AG20443 (cell line): ENCODE measurements at regions not wholly inside any gene's neighbourhood (a gene's known extent, or its start where the extent isn't known, plus 50 kb on each side); places are given as distances from the start of the nearest gene placed in this dataset.

Source experiments
- DNase-seq: peaks from one replicate; pipeline ENCODE4 v3.0.0; 2012; ENCODE audit warnings: low spot score, mixed read lengths

DNA sequence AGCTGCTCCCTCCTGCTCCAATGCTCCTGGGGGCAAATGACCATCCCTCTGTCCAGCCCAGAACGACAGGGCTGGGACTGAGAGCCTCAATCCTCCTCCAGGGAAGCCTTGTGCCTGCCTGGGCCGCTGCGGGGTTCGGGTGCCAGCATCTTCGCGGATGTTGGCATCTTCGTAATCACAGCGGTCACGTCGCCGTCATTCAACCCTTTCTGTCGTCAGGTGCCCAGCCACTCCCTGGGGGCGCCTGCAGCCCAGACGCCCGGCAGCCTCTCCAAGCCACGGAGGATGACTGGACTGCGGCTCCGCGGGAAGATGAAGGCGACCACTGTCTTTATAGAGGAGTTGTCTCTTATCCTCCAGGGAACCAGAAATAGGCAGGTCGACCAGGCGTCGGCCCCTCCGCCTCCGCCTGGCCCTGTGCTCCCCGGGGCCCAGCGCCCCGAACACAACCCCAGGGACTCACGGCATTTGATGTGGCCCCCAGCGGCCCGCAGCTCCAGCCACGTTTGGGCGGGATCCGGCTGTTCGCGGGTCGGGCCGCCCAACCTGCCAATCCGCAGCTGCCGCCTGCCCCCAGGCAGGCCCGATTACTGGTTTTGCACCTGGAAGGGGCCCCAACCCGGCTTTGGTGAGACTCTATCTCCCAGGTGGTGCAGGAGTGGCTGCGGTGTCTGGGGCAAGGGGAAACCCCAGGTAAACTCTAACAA lies 113.9 kb downstream of the THNSL2 start:
- no peak for DNase-seq

DNA sequence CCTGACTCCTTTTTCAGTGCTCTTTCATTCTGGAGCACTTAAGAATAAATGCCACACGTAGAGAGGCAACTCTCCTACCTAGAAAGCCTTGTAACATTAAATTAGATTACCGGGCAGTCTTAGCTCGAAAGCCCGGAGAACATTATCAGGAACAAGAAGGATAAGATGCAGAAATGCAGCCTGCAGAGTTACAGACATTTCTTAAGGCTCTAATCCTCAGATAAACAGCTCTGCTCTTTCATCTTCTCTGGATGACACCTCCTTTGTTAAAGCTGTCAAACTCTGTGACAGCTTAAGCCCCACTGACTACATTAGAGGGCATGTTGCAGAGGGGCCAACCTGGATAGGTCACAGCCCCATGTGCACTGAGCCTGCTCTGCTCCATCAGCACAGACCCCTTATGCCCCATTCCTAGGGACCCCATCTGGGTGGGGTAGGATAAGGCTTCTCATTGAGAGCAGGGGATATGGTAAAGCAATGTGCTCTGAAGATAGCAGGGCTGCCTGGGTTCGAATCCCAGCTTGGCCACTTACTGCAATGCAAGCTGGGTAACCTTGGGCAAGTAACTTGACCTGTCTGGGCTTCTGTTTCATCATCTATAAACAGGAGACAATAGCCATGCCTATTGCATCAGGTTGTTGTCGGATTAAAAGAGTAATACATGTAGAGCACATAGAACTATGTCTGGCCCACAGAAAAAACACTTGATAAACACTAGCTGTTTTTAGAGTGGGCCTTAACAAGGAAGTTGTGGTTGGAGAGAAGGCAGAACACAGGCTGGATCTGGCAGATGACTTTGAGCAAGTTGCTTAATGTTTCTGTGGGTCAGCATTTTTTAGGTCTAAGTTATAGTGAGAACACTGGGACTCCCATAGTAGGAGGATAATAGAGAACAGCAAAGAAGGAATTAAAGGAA lies 111.4 kb downstream of the THNSL2 start:
- no peak for DNase-seq

DNA sequence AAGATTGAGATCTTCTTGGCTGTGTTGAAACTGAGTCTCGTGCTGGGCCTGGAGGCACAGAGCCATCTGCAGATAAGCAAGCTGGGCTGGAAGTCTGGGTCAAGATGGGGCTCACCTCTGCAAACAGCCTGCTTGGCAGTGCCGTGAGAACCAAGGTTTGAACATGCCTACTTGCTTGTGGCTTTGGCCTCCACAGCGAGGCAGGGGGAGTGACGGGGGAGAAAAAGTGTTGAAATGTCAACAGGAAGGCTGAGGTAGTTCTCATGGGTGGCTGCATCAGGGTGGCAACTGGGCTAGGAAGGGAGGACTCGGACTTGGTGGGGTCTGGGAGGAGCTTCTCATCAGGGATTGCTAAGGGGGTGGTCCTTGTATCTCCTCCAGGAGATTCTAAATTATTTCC lies 99.7 kb downstream of the THNSL2 start:
- DNase-seq, result no peak

DNA sequence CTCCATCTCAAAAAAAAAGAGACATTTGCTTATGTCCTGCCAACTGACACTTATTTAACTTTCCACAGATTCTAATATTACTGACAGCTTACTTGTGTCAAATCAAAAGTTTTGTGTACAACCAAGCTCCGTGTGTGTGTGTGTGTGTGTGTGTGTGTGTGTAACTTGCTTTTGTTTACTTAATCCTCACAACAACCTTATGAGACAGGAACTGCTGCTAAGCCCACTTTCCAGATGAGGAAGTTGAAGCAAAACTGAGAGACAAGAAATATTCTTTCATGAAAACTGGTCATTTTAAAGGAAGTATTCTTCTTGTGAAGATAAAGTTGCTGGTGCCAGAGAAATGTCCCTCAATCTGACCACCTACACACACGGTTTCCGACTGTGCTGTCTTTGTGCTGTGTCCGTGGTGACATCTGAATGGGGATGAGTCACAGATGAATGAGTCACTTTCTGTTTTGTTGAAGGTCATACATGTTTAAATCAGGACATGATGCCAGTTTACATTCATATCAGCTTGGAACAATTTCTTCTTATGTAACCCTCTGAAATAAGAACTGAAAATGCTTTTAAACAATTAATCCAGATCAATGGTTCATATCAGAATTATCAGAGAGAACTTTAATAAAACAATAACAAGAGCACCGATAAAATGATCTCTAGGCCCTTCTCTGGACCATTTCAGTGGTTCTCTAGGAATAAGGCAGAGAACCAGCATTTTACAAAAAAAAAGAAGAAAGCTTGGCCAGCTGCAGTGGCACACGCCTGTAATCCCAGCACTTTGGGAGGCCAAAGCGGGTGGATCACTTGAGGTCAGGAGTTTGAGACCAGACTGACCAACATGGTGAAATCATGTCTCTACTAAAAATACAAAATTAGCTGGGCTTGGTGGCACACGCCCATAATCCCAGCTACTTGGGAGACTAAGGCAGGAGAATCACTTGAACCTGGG lies 95.5 kb downstream of the THNSL2 start:
- DNase-seq, result peak; percentile 28

DNA sequence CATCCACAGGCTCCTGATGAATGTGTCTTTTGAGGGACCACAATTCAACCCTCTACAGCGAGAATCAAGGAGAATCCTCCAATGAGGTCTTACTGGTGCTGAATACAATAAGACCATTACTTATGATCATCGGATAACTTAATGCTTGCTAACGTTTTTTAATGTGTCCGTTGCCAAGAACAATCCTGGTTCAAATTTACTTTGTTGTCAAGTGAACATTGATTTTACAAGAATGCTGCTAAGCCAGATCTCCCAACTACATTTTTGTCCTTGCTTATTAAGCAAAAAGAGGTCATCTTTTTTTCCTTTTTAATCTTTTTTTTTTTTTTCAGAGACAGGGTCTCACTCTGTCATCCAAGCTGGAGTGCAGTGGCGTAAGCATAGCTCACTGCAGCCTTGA lies 93.7 kb downstream of the THNSL2 start:
- no peak for DNase-seq

DNA sequence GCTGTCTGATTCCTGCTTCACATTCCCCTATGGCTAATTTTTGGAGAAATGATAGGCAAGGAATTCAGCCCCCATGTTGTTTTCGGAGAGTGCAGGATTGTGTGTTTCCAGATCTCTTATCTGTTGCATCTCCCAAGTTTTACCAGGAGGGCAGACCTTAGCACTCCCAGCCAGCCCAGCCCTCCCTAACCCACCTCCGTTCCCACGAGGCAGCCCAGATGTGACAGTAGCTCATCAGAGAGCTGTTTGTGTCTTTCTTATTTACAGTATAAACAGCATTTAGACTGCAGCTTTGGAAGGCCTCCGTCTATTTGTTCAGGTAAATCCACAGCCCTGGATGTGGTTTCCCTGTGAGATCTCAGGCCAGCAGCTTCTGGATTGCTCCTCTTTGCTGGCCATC lies 91.6 kb downstream of the THNSL2 start:
- DNase-seq, result no peak

DNA sequence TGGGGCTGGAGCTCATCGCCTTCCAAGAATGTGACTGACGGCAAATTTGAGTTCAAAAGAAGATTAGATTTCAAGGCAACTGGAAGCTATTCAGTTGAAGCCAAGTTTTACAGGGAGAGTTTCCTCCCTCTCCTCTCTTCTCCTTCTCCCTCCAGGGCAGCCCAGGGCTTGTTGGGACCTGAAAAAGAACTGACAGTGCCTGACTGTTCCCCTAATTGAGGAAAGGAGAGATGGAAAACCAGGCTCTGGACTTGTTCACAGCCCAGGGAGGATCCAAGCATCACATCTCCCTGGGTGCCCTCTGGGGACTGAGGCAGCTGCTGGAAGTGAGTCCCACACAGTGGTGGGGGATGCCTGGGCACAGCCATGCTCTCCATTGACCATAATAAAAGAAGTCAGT lies 88.1 kb downstream of the THNSL2 start:
- DNase-seq, result no peak

DNA sequence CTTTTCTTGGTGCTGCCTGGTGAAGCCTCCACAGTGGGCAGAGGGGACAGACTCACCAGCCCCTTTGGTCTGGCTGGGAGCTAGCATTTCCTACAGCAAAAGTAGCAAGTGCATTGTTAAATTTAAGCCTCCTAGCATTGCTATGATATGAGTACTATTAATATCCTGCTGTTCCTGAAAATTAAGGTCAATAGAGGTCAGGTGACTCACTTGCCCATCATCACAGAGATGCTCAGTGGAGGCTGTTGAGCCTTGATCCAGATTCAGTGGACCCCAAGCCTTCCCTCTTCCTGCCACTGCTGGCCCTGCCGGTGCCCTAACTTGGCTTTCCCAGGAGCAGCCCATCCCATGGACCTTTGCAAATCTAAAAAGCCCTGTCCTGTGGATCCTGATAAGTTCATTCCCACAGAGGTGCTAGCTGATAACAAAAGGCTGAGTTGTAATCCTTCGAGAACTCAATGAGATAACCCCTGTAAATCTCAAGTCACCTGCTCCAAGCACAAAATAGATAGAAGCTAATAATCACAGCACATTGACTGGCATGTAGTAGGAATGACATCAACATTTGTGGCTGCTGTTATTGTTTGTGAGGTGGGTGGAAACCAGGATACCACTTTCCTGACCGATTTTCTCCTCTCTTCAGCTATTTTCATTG lies 84.4 kb downstream of the THNSL2 start:
- DNase-seq, result no peak

DNA sequence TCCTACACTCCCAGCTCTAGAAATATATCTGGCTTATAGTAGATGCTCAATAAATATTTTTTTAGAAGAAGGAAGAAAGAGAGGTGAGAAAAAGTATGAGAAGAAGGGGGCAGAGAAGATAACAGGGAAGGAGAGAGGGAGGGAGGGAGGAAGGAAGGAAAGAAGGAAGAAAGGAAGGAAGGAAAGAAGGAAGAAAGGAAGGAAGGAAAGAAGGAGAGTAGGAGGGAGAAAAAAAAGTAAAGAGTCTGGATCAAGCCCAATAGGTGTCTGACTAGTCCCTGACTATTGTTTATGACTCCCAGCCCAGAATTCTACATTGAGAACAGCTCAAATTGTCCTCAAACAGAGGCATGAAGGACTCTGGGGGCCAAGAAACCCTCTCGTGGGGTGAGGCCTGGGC lies 83.9 kb downstream of the THNSL2 start:
- no peak for DNase-seq

DNA sequence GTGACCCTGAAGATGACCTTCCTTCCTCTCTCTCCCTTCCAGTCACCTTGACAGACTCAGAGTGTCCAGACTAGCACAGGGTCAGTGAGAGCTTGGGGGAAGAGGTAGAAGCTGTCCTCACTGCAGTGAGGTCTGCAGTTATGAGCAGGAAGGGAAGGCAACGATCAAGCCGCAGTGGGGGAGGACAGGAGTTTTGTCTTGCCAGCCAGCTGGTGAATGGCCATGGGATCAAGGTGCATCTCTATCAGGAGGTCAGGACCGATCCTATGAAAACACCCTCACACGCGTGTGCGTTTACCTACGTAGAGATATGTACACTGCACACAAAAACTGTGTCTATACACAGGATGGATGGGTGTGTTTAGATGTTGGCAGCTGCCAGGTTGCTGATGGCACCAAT lies 83.2 kb downstream of the THNSL2 start:
- no peak for DNase-seq

DNA sequence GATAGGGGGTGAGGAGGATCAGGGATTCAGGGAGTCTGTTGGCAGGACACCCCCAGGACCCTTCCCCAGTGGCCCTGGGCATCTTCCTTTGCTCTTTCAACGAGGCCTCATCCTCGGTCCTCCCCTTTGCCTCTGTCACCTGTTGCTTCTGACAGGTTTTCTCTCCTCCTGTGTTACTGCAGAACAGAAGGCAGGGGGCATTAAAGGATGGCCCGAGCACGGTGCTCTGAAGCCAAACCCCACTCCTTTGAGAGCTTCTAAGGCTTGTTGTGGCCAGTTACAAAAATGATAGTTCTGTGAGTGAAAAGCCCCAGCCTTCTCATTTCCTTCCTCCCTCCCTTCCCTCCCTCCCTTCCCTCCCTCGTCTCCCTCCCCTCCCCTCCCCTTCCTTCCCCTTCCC lies 82.5 kb downstream of the THNSL2 start:
- DNase-seq, result no peak

DNA sequence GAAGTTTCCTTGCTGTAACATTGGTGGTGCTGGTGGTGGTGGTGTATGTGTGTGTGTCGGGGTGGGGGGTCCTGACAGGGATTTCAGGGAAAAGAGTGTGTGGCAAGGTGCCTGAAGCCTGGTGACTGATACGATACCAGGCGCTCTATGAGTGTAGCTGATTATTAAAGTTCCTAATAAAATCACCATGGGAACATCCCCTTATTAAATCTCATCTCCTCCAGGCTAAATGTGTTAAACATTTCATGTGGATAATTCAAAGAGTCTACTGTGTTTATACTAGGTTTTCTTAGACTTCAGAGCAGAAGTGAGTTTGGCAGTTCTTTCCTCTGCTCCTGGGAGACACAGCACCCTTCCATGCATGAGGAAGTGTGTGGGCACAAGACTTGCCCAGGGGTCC lies 82.0 kb downstream of the THNSL2 start:
- no peak for DNase-seq

DNA sequence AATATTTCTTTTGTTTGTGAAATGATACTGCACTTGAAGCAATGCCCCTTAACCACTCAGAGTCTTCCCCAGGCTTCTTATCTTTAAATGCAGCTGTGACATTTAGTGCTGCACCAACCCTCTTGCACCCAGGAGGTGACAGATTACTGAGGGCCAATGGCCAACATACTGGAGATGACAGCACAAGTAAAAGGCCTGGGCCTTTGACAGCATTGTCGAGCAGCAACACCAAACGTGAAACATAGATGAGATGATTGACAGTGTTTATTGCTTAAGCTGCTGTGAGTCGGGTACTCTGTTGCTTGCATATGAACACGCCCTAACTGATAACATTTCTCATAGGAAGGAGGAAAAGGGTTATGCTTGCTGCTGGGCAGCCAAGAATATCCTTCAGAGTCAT lies 80.3 kb downstream of the THNSL2 start:
- no peak for DNase-seq

DNA sequence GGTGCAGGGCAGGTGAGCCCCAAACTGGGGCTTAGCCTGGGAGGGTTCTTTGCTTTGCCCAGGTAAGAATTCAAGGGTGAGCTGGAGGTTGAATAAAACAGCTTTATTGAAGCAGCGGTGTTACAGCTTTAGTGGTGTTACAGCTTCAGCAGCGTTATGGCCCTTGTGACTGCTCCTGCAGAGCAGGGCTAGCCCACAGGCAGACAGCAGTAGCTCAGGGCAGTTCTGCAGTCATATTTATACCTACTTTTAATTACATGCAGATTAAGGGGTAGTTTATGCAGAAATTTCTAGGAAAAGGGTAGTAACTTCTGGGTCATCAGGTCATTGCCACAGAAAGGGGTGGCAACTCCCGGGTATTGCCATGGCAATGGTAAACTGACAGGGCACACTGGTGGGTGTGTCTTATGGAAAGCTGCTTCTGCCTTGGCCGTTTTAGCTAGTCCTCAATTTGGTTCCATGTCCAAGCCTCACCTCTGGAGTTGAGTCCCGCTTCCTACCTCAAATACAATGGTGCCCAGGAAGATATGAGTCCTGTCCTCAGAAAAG lies 78.2 kb downstream of the THNSL2 start:
- no peak for DNase-seq

DNA sequence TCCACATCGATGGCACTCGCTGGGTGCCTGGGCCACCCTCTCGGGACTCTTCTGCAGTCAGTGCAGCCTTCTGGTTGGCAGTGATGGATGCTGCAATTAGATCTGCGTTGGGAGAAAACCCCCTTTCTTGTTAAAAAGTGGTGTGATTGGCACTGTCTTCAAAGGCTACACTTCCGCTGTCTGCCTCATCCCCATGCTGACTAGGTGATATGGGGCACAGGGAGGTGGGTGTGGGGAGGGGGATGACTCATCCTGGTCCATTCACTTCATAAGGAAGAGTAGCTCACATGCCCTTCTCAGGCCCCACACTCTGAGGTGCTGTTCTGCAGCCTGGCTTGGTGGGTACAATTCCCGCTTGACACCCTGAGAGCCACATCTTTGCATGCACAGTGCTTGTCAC lies 77.4 kb downstream of the THNSL2 start:
- no peak for DNase-seq

DNA sequence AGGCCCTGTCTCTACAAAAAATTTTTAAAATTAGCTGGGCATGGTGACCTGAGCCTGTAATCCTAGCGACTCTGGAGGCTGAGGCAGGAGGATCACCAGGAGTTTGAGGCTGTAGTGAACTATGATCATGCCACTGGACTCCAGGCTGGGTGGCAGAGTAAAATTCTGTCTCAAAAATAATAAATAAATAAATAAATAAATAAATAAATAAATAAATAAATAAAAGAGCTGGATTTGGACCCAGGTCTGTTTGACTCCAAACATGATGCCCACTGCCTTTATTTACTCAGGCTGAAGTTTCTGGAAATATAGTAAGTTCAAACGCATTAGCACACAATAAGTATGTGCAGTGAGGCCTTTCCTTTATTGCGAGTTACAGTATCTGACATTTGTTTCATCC lies 75.0 kb downstream of the THNSL2 start:
- no peak for DNase-seq

DNA sequence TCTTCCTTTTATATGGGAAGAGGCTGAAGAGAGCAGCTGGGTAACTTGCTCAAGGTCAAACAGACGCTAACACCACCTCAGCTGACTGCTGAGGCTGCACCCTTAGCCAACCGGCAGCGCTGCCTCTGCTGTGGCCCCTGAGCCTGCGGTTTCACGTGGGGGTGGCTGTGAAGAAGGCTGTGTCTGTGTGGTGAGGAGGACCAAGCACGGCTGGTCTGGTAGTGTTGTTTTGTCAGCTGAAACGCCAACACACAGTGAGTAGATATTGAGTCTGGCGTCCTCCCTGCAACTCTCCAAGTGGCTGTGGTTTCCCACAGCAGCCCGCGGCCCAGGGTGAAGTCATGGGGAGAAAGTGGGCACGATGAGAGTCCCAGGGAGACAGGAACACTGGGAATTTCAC lies 69.6 kb downstream of the THNSL2 start:
- DNase-seq, result no peak

DNA sequence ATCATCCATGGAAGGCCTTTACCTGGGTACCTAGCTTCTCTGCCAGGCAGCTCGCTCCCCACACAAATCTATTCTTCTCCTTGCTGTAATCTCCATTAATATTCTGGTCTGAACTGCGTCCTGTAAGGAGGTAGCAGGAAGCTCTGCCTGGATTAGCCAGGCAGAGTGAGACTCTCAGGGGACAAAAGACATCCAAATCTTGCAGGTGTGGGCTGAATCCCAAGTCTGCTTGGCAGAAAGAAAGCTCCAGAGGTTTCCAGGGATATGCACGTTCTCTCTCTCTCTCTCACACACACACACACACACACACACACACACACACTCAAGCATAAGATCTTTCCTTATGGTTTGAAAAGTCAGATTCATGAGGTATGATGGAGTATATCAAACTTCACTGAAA lies 66.5 kb downstream of the THNSL2 start:
- no peak for DNase-seq
